ENCODE measurements at regions not wholly inside any gene's neighbourhood (a gene's known extent, or its start where the extent isn't known, plus 50 kb on each side); places are given as distances from the start of the nearest gene placed in this dataset.

DNA sequence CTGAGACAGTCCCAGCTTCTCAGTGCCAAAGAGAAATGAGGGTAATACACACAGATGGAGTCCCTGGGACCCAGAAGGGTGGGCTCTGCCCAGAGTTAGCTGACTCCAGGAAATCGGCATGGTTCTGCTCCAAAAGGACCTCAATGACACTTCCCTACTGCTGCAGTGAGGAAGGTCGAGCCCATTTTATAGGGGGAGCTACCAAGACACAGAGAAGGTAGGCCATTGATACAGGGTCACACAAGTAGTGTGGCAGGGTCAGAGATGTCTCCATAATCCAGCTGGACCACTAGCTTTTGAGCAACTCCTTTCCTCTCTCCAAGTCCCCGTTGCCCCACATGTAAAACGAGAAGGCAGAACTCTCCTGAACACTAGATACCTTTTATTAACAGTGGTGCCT is 276.9 kb downstream of the MYCN start:
- intact Hi-C loops (cut with DNase I), result no loop called here
- no peaks in the 10 kb centered on the region for H3K36me3 ChIP-seq
- no peak for DNase-seq
- no peak for TF ChIP-seq EP300 (IDR thresholded peaks at IDR 0.05)
- no peak for TF ChIP-seq POLR2A (IDR thresholded peaks at IDR 0.05)
- TF ChIP-seq, protein P1, sequence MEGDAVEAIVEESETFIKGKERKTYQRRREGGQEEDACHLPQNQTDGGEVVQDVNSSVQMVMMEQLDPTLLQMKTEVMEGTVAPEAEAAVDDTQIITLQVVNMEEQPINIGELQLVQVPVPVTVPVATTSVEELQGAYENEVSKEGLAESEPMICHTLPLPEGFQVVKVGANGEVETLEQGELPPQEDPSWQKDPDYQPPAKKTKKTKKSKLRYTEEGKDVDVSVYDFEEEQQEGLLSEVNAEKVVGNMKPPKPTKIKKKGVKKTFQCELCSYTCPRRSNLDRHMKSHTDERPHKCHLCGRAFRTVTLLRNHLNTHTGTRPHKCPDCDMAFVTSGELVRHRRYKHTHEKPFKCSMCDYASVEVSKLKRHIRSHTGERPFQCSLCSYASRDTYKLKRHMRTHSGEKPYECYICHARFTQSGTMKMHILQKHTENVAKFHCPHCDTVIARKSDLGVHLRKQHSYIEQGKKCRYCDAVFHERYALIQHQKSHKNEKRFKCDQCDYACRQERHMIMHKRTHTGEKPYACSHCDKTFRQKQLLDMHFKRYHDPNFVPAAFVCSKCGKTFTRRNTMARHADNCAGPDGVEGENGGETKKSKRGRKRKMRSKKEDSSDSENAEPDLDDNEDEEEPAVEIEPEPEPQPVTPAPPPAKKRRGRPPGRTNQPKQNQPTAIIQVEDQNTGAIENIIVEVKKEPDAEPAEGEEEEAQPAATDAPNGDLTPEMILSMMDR (IDR thresholded peaks at IDR 0.05), result no peak
- no peak for TF ChIP-seq POLR2AphosphoS5 (IDR thresholded peaks at IDR 0.05)
- no peak overlapping the region for H3K4me3 ChIP-seq
- WGBS, 2 donors, result 86 to 88% methylated on average over 4 of the region's 4 CpGs
- H3K27me3 ChIP-seq, result no peaks in the 10 kb centered on the region
- no peak overlapping the region for H3K27ac ChIP-seq
- H3K9me3 ChIP-seq, result no peaks in the 10 kb centered on the region
- no peaks in the 10 kb centered on the region for H3K4me1 ChIP-seq

DNA sequence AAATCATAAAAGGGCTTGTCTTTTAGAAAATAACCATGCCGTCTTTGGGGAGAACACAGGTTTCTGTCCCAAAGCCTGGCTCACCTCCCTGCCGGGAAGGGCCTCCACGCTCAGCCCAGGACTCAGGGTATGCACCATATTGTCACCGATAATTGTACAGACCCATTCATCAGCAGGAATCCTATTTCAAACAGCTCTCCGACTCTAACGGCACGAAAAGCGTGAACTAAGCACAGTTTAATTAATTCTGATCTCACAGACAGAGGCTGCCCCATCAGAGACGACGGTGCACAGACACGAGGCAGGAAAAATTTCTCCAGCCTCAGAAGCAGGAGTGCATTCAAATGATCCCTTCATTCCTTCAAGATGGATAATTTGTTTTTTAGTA is 276.2 kb downstream of the MYCN start:
- Histone ChIP-seq H3K27ac (no peak overlapping the region), H3K27me3 (no peaks in the 10 kb centered on the region), H3K9me3 (no peaks in the 10 kb centered on the region), H3K4me3 (no peak overlapping the region), H3K4me1 (no peaks in the 10 kb centered on the region), H3K36me3 (no peaks in the 10 kb centered on the region)
- WGBS, 2 donors, result 90 to 93% methylated on average over 11 of the region's 11 CpGs
- TF ChIP-seq EP300 (IDR thresholded peaks at IDR 0.05) (no peak), POLR2AphosphoS5 (IDR thresholded peaks at IDR 0.05) (no peak), POLR2A (IDR thresholded peaks at IDR 0.05) (no peak)
- TF ChIP-seq, protein P1 (IDR thresholded peaks at IDR 0.05), result no peak
- intact Hi-C loops (cut with DNase I), result no loop called here
- no peak for DNase-seq

DNA sequence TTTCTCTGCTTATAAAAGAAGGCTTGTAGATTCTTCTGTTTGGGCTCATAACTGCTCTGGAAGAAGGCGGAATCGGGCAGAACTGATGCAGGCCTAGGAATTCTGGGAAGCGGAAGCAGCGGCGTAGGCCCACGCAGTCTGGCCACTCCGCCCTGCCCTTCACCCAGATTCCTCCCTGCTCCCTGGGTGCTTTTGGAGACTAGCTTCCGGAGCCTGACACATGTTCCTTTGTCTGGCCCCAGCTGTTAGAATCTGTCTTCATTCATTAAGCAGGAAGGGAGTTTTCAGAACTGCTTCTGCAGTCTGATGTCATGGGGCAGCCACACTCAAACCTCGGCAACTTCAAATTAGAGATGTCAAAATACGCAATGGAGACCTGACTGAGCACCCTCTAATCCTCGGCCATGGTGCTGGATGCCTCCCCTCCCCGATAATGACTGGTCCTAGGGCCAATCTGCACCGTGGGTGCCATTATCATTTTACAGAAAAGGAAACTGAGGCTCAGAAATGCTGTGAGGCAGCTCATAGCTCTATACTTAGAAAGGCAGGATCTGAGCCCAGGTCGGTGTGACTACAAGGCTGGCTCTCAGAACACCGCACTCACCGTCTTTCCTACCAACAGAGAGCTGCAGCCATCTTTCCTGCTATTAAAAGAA is 275.7 kb downstream of the MYCN start:
- no peak for DNase-seq
- 88 to 92% methylated on average over 16 of the region's 16 CpGs for WGBS, 2 donors

DNA sequence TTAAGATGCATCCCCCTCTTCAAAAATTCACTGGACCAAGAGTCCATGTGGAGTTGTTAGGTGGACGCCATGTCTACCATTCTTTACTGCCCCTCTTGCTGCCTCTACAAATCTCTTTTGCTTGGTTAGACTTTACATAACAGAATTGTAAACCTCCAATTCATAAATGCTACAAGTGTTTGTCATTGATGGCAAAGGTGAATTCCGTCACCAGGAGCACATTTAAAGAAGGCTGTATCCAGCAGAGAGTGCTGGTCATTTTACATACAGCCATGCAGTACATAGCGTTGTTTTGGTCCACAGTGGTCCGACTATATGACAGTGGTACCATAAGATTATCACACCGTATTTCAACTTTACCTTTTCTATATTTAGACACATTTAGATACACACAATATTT is 274.5 kb downstream of the MYCN start:
- H3K27ac ChIP-seq, result no peak overlapping the region
- intact Hi-C loops (cut with DNase I), result no loop called here
- H3K4me1 ChIP-seq, result no peaks in the 10 kb centered on the region
- TF ChIP-seq EP300 (IDR thresholded peaks at IDR 0.05) (no peak), POLR2A (IDR thresholded peaks at IDR 0.05) (no peak), POLR2AphosphoS5 (IDR thresholded peaks at IDR 0.05) (no peak)
- TF ChIP-seq, protein P1 (IDR thresholded peaks at IDR 0.05), result no peak
- 92 to 94% methylated on average over 5 of the region's 5 CpGs for WGBS, 2 donors
- no peaks in the 10 kb centered on the region for H3K9me3 ChIP-seq
- no peak overlapping the region for H3K4me3 ChIP-seq
- no peaks in the 10 kb centered on the region for H3K36me3 ChIP-seq
- H3K27me3 ChIP-seq, result no peaks in the 10 kb centered on the region
- DNase-seq, result no peak

More for the DNA sequence above, 275.7 kb downstream of the MYCN start:
- H3K36me3 ChIP-seq, result no peaks in the 10 kb centered on the region
- TF ChIP-seq POLR2A (IDR thresholded peaks at IDR 0.05) (no peak), EP300 (IDR thresholded peaks at IDR 0.05) (no peak), POLR2AphosphoS5 (IDR thresholded peaks at IDR 0.05) (no peak)
- H3K27ac ChIP-seq, result no peak overlapping the region
- H3K9me3 ChIP-seq, result no peaks in the 10 kb centered on the region
- intact Hi-C loops (cut with DNase I), result no loop called here
- no peaks in the 10 kb centered on the region for H3K27me3 ChIP-seq
- no peaks in the 10 kb centered on the region for H3K4me1 ChIP-seq
- H3K4me3 ChIP-seq, result no peak overlapping the region

DNA sequence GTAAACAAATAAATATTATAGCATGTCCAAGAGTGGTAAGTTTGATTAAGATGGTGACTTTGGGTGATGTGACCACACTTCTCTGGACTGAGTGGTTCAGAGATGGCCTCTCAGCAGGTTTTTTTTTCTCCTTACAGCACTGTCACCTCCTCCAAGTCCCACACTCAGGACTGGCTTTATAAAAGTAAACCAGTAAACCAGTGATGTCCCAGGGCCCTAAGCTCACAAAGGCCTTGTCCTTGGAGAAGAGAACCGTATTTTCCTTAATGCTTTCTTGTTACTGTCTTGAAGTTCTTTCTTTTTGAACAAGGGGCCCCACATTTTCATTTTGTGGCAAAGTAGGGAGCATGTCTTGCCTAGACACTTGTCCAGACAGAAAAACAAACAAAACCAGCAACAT is 274.0 kb downstream of the MYCN start:
- Histone ChIP-seq H3K36me3 (no peaks in the 10 kb centered on the region), H3K4me1 (no peaks in the 10 kb centered on the region), H3K9me3 (no peaks in the 10 kb centered on the region), H3K27me3 (no peaks in the 10 kb centered on the region), H3K27ac (no peak overlapping the region), H3K4me3 (no peak overlapping the region)
- TF ChIP-seq, protein P1 (IDR thresholded peaks at IDR 0.05), result no peak
- no peak for TF ChIP-seq EP300 (IDR thresholded peaks at IDR 0.05)
- TF ChIP-seq POLR2AphosphoS5 (IDR thresholded peaks at IDR 0.05), result no peak
- TF ChIP-seq POLR2A (IDR thresholded peaks at IDR 0.05), result no peak
- 96 to 97% methylated on average over 1 of the region's 1 CpG for WGBS, 2 donors
- intact Hi-C loops (cut with DNase I), result no loop called here
- no peak for DNase-seq

Data from sigmoid colon (tissue), 6 donors.